Testis (tissue), 2 donors: ENCODE measurements at regions not wholly inside any gene's neighbourhood (a gene's known extent, or its start where the extent isn't known, plus 50 kb on each side); places are given as distances from the start of the nearest gene placed in this dataset.

Experiments
- DNase-seq: peaks from one replicate; pipeline ENCODE4 v3.0.0-alpha.2; 2019
- H3K27ac ChIP-seq, 2 donors: fragments of 200-600 bp; sonication (generic); one replicate each; pipeline ENCODE4 v1.5.1; 2019
- H3K27me3 ChIP-seq: fragments of 200-600 bp; sonication (generic); one replicate; pipeline ENCODE4 v1.5.1; 2019
- H3K36me3 ChIP-seq: fragments of 200-600 bp; sonication (generic); one replicate; pipeline ENCODE4 v1.5.1; 2017; ENCODE audit warnings: low read depth; ENCODE audit errors: missing control alignments
- H3K4me1 ChIP-seq: fragments of 200-600 bp; sonication (generic); one replicate; pipeline ENCODE4 v1.5.1; 2019
- H3K4me3 ChIP-seq, 2 donors: fragments of 200-600 bp; sonication (generic); one replicate each; pipeline ENCODE4 v1.5.1; 2017 to 2019
- H3K9me3 ChIP-seq: fragments of 200-600 bp; sonication (generic); one replicate; pipeline ENCODE4 v1.5.1; 2017
- CTCF ChIP-seq, 3 experiments: fragments of 450-650 bp in 2 of 3; fragments of 200-600 bp in 1 of 3; sonication (generic) in 1 of 3; IDR thresholded peaks; one replicate each; pipeline ENCODE4 v1.5.1; 2016 to 2019; ENCODE audit warnings: antibody characterized with exemption in 3 of 3, mild to moderate bottlenecking in 2 of 3, moderate library complexity in 1 of 3
- POLR2A ChIP-seq: fragments of 450-650 bp; IDR thresholded peaks from one replicate; pipeline ENCODE4 v1.6.1; 2017; ENCODE audit warnings: antibody characterized with exemption, mild to moderate bottlenecking, moderate library complexity
- WGBS, 2 donors: methylation state at CpG; one replicate each; pipeline ENCODE4 v1.1.5; 2018; 5-methylcytosine and 5-hydroxymethylcytosine counted together
- intact Hi-C: fragments of 100-400 bp; cut with DNase I; formaldehyde crosslinking; loops from one replicate; pipeline ENCODE4 v1.15.1; 2023; ENCODE audit warnings: low total_unique reads

DNA sequence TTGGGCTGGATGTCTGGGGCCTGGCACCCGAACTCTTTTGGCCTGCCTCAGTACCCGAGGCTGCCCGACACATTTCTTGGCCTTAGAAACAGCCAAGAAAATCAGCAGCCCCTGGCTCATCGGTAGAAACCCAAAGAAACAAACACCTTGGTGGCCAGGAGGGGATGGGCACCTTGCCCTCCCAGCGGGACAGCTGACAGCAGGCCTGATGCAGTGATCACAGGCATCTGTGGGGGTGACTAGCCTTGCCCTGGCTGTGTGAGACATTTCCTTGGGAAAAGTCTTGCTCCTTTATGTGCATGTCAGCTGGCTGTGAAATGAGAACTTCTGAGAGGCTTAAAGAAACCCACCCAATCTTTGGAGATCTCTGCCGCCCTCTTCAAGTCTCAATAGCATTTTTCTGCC lies 60.9 kb downstream of the SMIM38 start:
- Histone ChIP-seq H3K9me3 (no peaks in the 10 kb centered on the region), H3K4me3 (no peak overlapping the region), H3K27ac (no peak overlapping the region), H3K36me3 (no peaks in the 10 kb centered on the region), H3K27me3 (no peaks in the 10 kb centered on the region), H3K4me1 (no peaks in the 10 kb centered on the region)
- 90 to 94% methylated on average over 2 to 6 of the region's 6 CpGs for WGBS, 2 donors
- intact Hi-C loops, result no loop called here
- TF ChIP-seq CTCF (IDR thresholded peaks at IDR 0.05) (no peak), POLR2A (no peak)
- peak; percentile 7 for DNase-seq

DNA sequence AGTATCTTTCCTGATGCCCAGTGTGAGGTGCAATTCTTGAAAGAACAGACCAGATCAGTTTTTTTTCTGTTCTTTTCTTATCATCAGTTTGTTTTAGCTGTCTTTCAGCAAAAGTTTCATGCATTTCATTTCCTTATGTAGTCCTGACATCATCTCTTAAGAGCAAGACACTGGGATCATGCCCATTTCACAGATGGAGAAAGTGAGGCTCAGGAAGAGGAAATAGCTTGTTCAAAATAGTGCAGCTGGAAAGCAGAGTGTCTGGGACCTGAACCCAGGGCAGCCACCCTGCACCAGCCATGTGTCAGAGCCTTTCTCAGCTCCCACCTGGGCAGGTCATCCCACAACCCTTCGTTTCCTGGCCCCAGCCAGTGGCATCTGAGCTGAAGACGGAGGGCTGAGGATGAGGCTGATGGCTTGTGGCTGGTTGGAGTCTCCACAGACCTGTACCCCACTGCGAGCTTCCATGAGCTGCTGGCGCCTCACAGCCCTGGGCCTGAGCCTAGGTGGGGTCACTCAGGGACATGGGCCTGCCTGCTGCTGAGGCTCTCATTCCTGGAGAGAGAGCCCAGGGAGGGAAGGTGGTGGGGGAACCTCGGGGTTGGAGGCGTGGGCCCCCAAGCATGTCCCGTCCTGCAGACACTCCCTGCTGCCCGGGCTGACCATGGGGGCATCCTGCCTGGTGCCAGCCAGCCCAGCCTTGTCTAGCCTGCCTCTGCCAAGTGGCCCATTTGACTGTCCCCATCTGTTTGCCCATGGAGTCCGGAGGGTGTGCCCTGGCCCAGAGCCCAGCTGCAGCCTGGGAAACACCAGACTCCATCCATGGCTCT lies 61.8 kb downstream of the SMIM38 start:
- Histone ChIP-seq H3K9me3 (no peaks in the 10 kb centered on the region), H3K4me3 (no peak overlapping the region), H3K4me1 (no peaks in the 10 kb centered on the region), H3K27me3 (no peaks in the 10 kb centered on the region), H3K36me3 (no peaks in the 10 kb centered on the region), H3K27ac (no peak overlapping the region)
- 86 to 100% methylated on average over 1 to 9 of the region's 9 CpGs for WGBS, 2 donors
- intact Hi-C loops, result no loop called here
- TF ChIP-seq POLR2A (no peak), CTCF (IDR thresholded peaks at IDR 0.05) (no peak)
- peak; percentile 8 for DNase-seq

DNA sequence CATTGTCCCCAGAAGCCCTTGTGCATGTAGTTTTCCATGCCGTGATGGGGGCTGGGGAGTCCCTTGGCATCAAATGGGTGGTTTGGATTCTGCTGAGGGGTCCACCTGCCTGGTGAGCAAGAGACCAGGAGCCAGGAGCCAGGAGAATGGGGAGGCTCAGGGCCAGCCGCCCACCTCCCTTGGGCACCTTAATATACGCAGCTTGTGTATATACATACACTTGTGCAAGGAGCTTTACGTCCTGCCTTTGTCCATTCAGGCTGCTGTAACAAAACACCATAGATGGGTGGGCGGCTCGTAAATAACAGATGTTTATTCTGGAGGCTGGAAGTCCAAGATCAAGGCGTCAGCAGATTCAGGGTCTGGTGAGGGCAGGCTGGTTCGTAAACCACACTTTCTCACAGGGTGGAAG lies 62.5 kb downstream of the SMIM38 start:
- Histone ChIP-seq H3K9me3 (no peaks in the 10 kb centered on the region), H3K27me3 (no peaks in the 10 kb centered on the region), H3K36me3 (no peaks in the 10 kb centered on the region), H3K4me1 (no peaks in the 10 kb centered on the region), H3K27ac (no peak overlapping the region), H3K4me3 (no peak overlapping the region)
- peak; percentile 3 for DNase-seq
- TF ChIP-seq POLR2A, result no peak
- no peak for TF ChIP-seq CTCF (IDR thresholded peaks at IDR 0.05)
- intact Hi-C loops, result no loop called here
- 90 to 93% methylated on average over 8 of the region's 8 CpGs for WGBS, 2 donors

- Histone ChIP-seq H3K4me3 (no peak overlapping the region), H3K4me1 (no peaks in the 10 kb centered on the region), H3K27ac (no peak overlapping the region), H3K36me3 (no peaks in the 10 kb centered on the region), H3K27me3 (no peaks in the 10 kb centered on the region), H3K9me3 (no peaks in the 10 kb centered on the region)
- TF ChIP-seq POLR2A, result no peak
- intact Hi-C loops, result no loop called here
- peak; percentile 8 for DNase-seq
- 85 to 94% methylated on average over 11 of the region's 11 CpGs for WGBS, 2 donors
Measured at GRCh38 chr11:69218946-69219720, 63.4 kb downstream of the SMIM38 start.

- WGBS, 2 donors, result 86 to 88% methylated on average over 11 of the region's 11 CpGs
Measured at GRCh38 chr11:69219991-69220390, 64.3 kb downstream of the SMIM38 start.

More at GRCh38 chr11:69219991-69220390, 64.3 kb downstream of the SMIM38 start:
- no peaks in the 10 kb centered on the region for H3K4me1 ChIP-seq
- no peak overlapping the region for H3K4me3 ChIP-seq
- H3K27ac ChIP-seq, result no peak overlapping the region
- DNase-seq, result peak; percentile 9
- no peaks in the 10 kb centered on the region for H3K9me3 ChIP-seq
- TF ChIP-seq POLR2A (no peak), CTCF (IDR thresholded peaks at IDR 0.05) (no peak)
- no peaks in the 10 kb centered on the region for H3K27me3 ChIP-seq
- no peaks in the 10 kb centered on the region for H3K36me3 ChIP-seq
- intact Hi-C loops, result no loop called here
